K562 (cell line): ENCODE measurements at regions not wholly inside any gene's neighbourhood (a gene's known extent, or its start where the extent isn't known, plus 50 kb on each side); places are given as distances from the start of the nearest gene placed in this dataset.

Experiments
- ATAC-seq: fragments of 200-7000 bp; cut with Tn5 transposase; 3 replicates; pipeline ENCODE4 v1.9.1; 2020; ENCODE audit warnings: moderate library complexity
- BruUV-seq: library from RNA; stranded (reverse); fragments of 400-500 nt; replicated peaks from 2 replicates; lab custom pipeline; 2021; lab: Mats Ljungman, UMichigan
- CTCF ChIA-PET: fragments of 300-600 bp; formaldehyde crosslinking; extraction: SDS; loops from one replicate; lab custom pipeline; 2021; ENCODE audit warnings: low intra/inter-chr PET ratio; lab: Yijun Ruan, JAX
- POLR2A ChIA-PET: fragments of 300-600, 350-650 bp; sonication (Branson Sonifier 250); formaldehyde crosslinking; extraction: SDS; loops from one replicate; lab custom pipeline; 2021; ENCODE audit warnings: antibody characterized with exemption, inconsistent platforms; lab: Yijun Ruan, JAX
- DNase-seq, 4 experiments: peaks; one replicate each; pipeline versions ENCODE4 v3.0.0 to v3.0.0-alpha.2; 2011 to 2018; ENCODE audit warnings: low spot score in 3 of 4, mixed read lengths in 3 of 4; ENCODE audit errors: extremely low read depth in 1 of 4
- FAIRE-seq: peaks from 2 replicates; lab custom pipeline; 2011; peaks lifted over from hg19 to GRCh38; lab: Jason Lieb, UNC
- H2AFZ ChIP-seq: 2 replicates; pipeline ENCODE4 v1.6.0; 2011; ENCODE audit warnings: low read depth, low read length, control low read depth, inconsistent platforms
- H3K27ac ChIP-seq: fragments of 200-600 bp; 3 replicates; pipeline ENCODE4 v1.8.0; 2011; ENCODE audit warnings: low read depth, mild to moderate bottlenecking, control low read depth, inconsistent platforms, low read length, moderate library complexity, mixed read lengths; ENCODE audit errors: extremely low read depth
- H3K27me3 ChIP-seq, 2 experiments: fragments of 300-600 bp in 1 of 2; 2 replicates in 1 of 2; 3 replicates in 1 of 2; pipeline versions ENCODE4 v1.6.0 to v1.8.0; 2011; ENCODE audit warnings: inconsistent platforms in 2 of 2, low read length in 2 of 2, mild to moderate bottlenecking in 1 of 2, mixed read lengths in 1 of 2, moderate library complexity in 1 of 2; ENCODE audit not compliant: control insufficient read depth in 2 of 2, insufficient read depth in 2 of 2
- H3K36me3 ChIP-seq: fragments of 300-600 bp; 3 replicates; pipeline ENCODE4 v1.8.0; 2011; ENCODE audit warnings: mild to moderate bottlenecking, low read length, inconsistent platforms; ENCODE audit not compliant: control insufficient read depth, insufficient read depth
- H3K4me1 ChIP-seq, 2 experiments: fragments of 200-600 bp in 1 of 2; replicated peaks in 1 of 2; 2 replicates in 1 of 2; 3 replicates in 1 of 2; pipeline versions ENCODE4 v1.5.1 to v1.8.0; 2011; ENCODE audit warnings: inconsistent platforms in 2 of 2, low read length in 2 of 2, mild to moderate bottlenecking in 1 of 2, mixed read lengths in 1 of 2, moderate library complexity in 1 of 2; ENCODE audit not compliant: control insufficient read depth in 2 of 2, insufficient read depth in 2 of 2
- H3K4me2 ChIP-seq: 2 replicates; pipeline ENCODE4 v1.6.1; 2011; ENCODE audit warnings: low read length, control low read depth, inconsistent platforms, mixed read lengths; ENCODE audit not compliant: insufficient read depth
- H3K4me3 ChIP-seq: fragments of 200-600 bp; sonication (generic), shearing (Covaris generic); 2 replicates; pipeline ENCODE4 v1.5.1; 2016; ENCODE audit warnings: control low read depth, inconsistent platforms
- H3K79me2 ChIP-seq: fragments of 200-600 bp; 3 replicates; pipeline ENCODE4 v1.8.0; 2011; ENCODE audit warnings: low read length, inconsistent platforms; ENCODE audit not compliant: control insufficient read depth, insufficient read depth
- H3K9ac ChIP-seq, 2 experiments: 2 replicates each; pipeline versions ENCODE4 v1.6.0 to v1.6.1; 2011; ENCODE audit warnings: low read depth in 2 of 2, low read length in 2 of 2, control low read depth in 1 of 2, inconsistent platforms in 1 of 2, mild to moderate bottlenecking in 1 of 2, mixed read lengths in 1 of 2; ENCODE audit not compliant: insufficient read depth in 1 of 2
- H3K9me1 ChIP-seq: one replicate; pipeline ENCODE4 v1.6.0; 2011; ENCODE audit warnings: inconsistent platforms, mild to moderate bottlenecking, low read length, moderate library complexity; ENCODE audit not compliant: control insufficient read depth, insufficient read depth
- H3K9me3 ChIP-seq: replicated peaks from 2 replicates; pipeline ENCODE4 v1.5.1; 2011; ENCODE audit warnings: low read depth, low read length, inconsistent platforms; ENCODE audit not compliant: control insufficient read depth, insufficient read depth
- H4K20me1 ChIP-seq: replicated peaks from 2 replicates; pipeline ENCODE4 v1.6.1; 2011; ENCODE audit warnings: low read length, inconsistent platforms, mixed read lengths; ENCODE audit not compliant: control insufficient read depth, insufficient read depth
- CBX8 ChIP-seq: fragments of 200-600 bp; sonication (generic); IDR thresholded peaks from 2 replicates; pipeline ENCODE4 v1.6.1; 2012; ENCODE audit warnings: borderline replicate concordance, mixed run types, low read depth, mild to moderate bottlenecking, moderate library complexity, mixed read lengths, low read length, control low read depth, inconsistent platforms; ENCODE audit not compliant: poor library complexity, severe bottlenecking; ENCODE audit errors: extremely low read depth
- CC2D1A ChIP-seq: fragments of 450-650 bp; IDR thresholded peaks from 2 replicates; pipeline ENCODE4 v1.6.1; 2017; ENCODE audit warnings: mild to moderate bottlenecking
- COPS2 ChIP-seq: fragments of 450-650 bp; conservative IDR thresholded peaks from 2 replicates; pipeline ENCODE4 v1.6.1; 2016; ENCODE audit warnings: mild to moderate bottlenecking, moderate library complexity
- E2F3 ChIP-seq: fragments of 250-450 bp; sonication (Bioruptor Pico); IDR thresholded peaks from 2 replicates; pipeline ENCODE4 v1.4.0; 2020; ENCODE audit warnings: mild to moderate bottlenecking
- EGR1 ChIP-seq: fragments of 450-650 bp; conservative IDR thresholded peaks from 2 replicates; pipeline ENCODE4 v1.6.1; 2017; ENCODE audit warnings: mild to moderate bottlenecking
- FOXA1 ChIP-seq: fragments of 450-650 bp; IDR thresholded peaks from 2 replicates; pipeline ENCODE4 v1.6.1; 2016; ENCODE audit warnings: mild to moderate bottlenecking, borderline replicate concordance
- HMG20A ChIP-seq: fragments of 450-650 bp; formaldehyde crosslinking; conservative IDR thresholded peaks from 2 replicates; pipeline ENCODE4 v1.4.0; 2020; ENCODE audit warnings: mild to moderate bottlenecking, mixed read lengths
- MCM2 ChIP-seq: fragments of 450-650 bp; IDR thresholded peaks from 2 replicates; pipeline ENCODE4 v1.6.1; 2017; ENCODE audit warnings: low read depth, mild to moderate bottlenecking
- NFATC3 ChIP-seq: fragments of 450-650 bp; IDR thresholded peaks from 2 replicates; pipeline ENCODE4 v1.6.1; 2017; ENCODE audit warnings: mild to moderate bottlenecking
- POU5F1 ChIP-seq: fragments of 150-350 bp; IDR thresholded peaks from 2 replicates; pipeline ENCODE4 v1.6.1; 2014; ENCODE audit warnings: borderline replicate concordance, low read length, low read depth, mild to moderate bottlenecking; ENCODE audit not compliant: partially characterized antibody
- PTTG1 ChIP-seq: fragments of 450-650 bp; IDR thresholded peaks from 2 replicates; pipeline ENCODE4 v1.6.1; 2016; ENCODE audit warnings: low read depth, mild to moderate bottlenecking, missing genetic modification characterization, missing compliant biosample characterization
- ZNF133 ChIP-seq: fragments of 250-450 bp; sonication (Bioruptor Pico); IDR thresholded peaks from 2 replicates; pipeline ENCODE4 v1.4.0; 2020; ENCODE audit warnings: mild to moderate bottlenecking
- ZNF239 ChIP-seq: fragments of 250-450 bp; sonication (Bioruptor Pico); IDR thresholded peaks from 2 replicates; pipeline ENCODE4 v1.4.0; 2020; ENCODE audit warnings: mild to moderate bottlenecking
- ZNF354B ChIP-seq: fragments of 250-450 bp; sonication (Bioruptor Pico); IDR thresholded peaks from 2 replicates; pipeline ENCODE4 v1.4.0; 2020
- ZNF444 ChIP-seq: fragments of 250-450 bp; sonication (Bioruptor Pico); IDR thresholded peaks from 2 replicates; pipeline ENCODE4 v1.4.0; 2020; ENCODE audit warnings: mild to moderate bottlenecking, moderate library complexity
- ZNF707 ChIP-seq: fragments of 250-450 bp; sonication (Bioruptor Pico); conservative IDR thresholded peaks from 2 replicates; pipeline ENCODE4 v1.8.0; 2022; ENCODE audit warnings: inconsistent platforms, mild to moderate bottlenecking, moderate library complexity
- whole genome bisulfite sequencing: fragments of 100-300 bp; shearing (Covaris generic); methylation state at CpG from one replicate; pipeline ENCODE4 v1.1.6; 2016; ENCODE audit warnings: low coverage, mixed read lengths; ENCODE audit not compliant: insufficient coverage; ENCODE audit errors: missing lambda C conversion rate; 5-methylcytosine and 5-hydroxymethylcytosine counted together
- in situ Hi-C: fragments of 300-500 bp; cut with MboI; formaldehyde crosslinking; loops from 4 replicates; pipeline ENCODE4 v1.15.0; 2018; ENCODE audit warnings: inconsistent platforms, mixed read lengths
- intact Hi-C: fragments of 100-400 bp; cut with micrococcal nuclease; formaldehyde crosslinking; loops from 2 replicates; pipeline ENCODE4 v1.14.2; 2022
- TF ChIP-seq, protein P1 (sequence below): sonication (generic); formaldehyde crosslinking; IDR thresholded peaks from 2 replicates; pipeline ENCODE4 v1.8.0; 2022; ENCODE audit warnings: mild to moderate bottlenecking, missing genetic modification reagents
- TF ChIP-seq, protein P2 (sequence below): sonication (generic); formaldehyde crosslinking; IDR thresholded peaks from 2 replicates; pipeline ENCODE4 v1.8.1; 2023; ENCODE audit warnings: mild to moderate bottlenecking, missing genetic modification reagents, moderate library complexity

DNA sequence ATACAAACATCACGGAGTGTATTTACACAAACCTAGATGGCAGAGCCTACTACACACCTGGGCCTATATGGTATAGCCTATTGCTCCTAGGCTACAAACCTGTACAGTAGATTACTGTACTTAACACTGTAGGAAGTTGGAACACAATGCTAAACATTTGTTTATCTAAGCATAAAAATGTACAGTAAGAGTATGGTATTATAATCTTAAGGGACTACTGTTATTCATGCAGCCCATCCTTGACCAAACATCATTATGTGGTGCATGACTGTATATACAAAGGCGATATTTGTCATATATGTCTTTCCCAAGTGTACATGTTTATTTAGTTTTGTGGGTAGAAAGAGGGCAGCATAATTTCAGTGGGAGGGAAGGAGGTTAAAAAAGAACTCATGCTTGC, 177.7 kb upstream of the FSTL5 start:
- Histone ChIP-seq H3K9me3 (no peaks in the 10 kb centered on the region), H2AFZ (no peak overlapping the region), H3K4me1 (no peaks in the 10 kb centered on the region), H3K4me3 (no peak overlapping the region), H3K4me2 (no peak overlapping the region), H3K79me2 (no peaks in the 10 kb centered on the region), H3K27ac (no peak overlapping the region), H3K9me1 (no peaks in the 10 kb centered on the region), H3K36me3 (no peaks in the 10 kb centered on the region), H4K20me1 (no peaks in the 10 kb centered on the region), H3K9ac (no peak overlapping the region), H3K27me3 (no peaks in the 10 kb centered on the region)
- ChIA-PET POLR2A (no interaction called here), CTCF (no interaction called here)
- no peak for DNase-seq
- intact Hi-C loops = no loop called here
- no peak for ATAC-seq
- in situ Hi-C loops = no loop called here
- WGBS = 0% methylated on average over 1 of the region's 2 CpGs
- no peak for FAIRE-seq
- BruUV-seq = no TSS peak
- TF ChIP-seq CBX8 = no peak
- no peak for TF ChIP-seq ZNF239 (CRISPR knock-in tag)
- TF ChIP-seq, protein P1, sequence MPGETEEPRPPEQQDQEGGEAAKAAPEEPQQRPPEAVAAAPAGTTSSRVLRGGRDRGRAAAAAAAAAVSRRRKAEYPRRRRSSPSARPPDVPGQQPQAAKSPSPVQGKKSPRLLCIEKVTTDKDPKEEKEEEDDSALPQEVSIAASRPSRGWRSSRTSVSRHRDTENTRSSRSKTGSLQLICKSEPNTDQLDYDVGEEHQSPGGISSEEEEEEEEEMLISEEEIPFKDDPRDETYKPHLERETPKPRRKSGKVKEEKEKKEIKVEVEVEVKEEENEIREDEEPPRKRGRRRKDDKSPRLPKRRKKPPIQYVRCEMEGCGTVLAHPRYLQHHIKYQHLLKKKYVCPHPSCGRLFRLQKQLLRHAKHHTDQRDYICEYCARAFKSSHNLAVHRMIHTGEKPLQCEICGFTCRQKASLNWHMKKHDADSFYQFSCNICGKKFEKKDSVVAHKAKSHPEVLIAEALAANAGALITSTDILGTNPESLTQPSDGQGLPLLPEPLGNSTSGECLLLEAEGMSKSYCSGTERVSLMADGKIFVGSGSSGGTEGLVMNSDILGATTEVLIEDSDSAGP (CRISPR knock-in tag) = no peak
- TF ChIP-seq COPS2 = no peak
- TF ChIP-seq ZNF444 (CRISPR knock-in tag) = no peak
- no peak for TF ChIP-seq E2F3
- no peak for TF ChIP-seq HMG20A (CRISPR knock-in tag)
- no peak for TF ChIP-seq MCM2
- TF ChIP-seq NFATC3 = no peak
- TF ChIP-seq EGR1 = no peak
- TF ChIP-seq PTTG1 (tag) = no peak
- no peak for TF ChIP-seq ZNF133 (CRISPR knock-in tag)
- TF ChIP-seq, protein P2, sequence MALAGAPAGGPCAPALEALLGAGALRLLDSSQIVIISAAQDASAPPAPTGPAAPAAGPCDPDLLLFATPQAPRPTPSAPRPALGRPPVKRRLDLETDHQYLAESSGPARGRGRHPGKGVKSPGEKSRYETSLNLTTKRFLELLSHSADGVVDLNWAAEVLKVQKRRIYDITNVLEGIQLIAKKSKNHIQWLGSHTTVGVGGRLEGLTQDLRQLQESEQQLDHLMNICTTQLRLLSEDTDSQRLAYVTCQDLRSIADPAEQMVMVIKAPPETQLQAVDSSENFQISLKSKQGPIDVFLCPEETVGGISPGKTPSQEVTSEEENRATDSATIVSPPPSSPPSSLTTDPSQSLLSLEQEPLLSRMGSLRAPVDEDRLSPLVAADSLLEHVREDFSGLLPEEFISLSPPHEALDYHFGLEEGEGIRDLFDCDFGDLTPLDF = no peak
- TF ChIP-seq ZNF707 = no peak
- no peak for TF ChIP-seq ZNF354B (CRISPR knock-in tag)
- TF ChIP-seq FOXA1 = no peak
- no peak for TF ChIP-seq CC2D1A
- no peak for TF ChIP-seq POU5F1
